ENCODE measurements at regions not wholly inside any gene's neighbourhood (a gene's known extent, or its start where the extent isn't known, plus 50 kb on each side); places are given as distances from the start of the nearest gene placed in this dataset.
A peak's percentile ranks its signal among the peaks of the same experiment; 100 is the strongest.
"Not testable (repeated sequence)": the region's sequence is repeated elsewhere in the genome, so short reads cannot be mapped to it uniquely, and the experiment has no call there.

DNA sequence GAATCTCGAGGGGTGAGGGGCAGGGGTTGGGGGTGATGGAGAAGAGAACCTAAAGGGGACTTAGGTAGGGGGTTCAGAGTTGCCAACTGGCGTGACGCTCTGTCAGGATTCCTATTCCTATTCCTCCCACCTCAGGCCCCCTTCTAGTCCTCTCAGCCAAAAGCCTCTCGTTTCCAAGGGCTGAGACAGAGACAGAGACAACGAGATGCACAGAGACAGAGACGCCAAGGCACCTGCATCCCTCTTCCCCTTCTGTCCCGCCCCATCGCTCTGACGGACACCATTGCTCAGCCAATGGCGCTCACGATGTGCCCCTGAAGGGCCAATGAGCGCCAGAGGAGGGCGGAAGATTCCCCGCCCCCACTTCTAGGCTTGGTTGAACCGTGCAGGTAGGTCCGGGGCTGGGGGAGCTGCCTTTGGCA is 129.5 kb upstream of the PLEKHM1 start:
- H3K36me3 ChIP-seq (ENCODE audit: control insufficient read depth, insufficient read depth, low read length); DNase-seq (ENCODE audit: low read depth, low spot score); intact Hi-C loops (cut with micrococcal nuclease; ENCODE audit: unreplicated experiment); CTCF ChIA-PET; H3K27ac ChIP-seq (ENCODE audit: low read length); H3K27me3 ChIP-seq (ENCODE audit: control insufficient read depth, insufficient read depth, low read length); BruUV-seq (replicated peaks); POLR2A ChIA-PET; H3K9me3 ChIP-seq (ENCODE audit: control insufficient read depth, insufficient read depth, low read depth, low read length); in situ Hi-C loops (cut with HindIII; ENCODE audit: low pct_unique_long_range_greater_than_20kb, low sequenced_read_pairs); H3K4me1 ChIP-seq (ENCODE audit: control insufficient read depth, insufficient read depth, low read length): not testable (repeated sequence)
- ATAC-seq, result peak; percentile 96
- peak overlapping the region in 1 of 2 experiments; percentile 37; a peak in 1 of 4 replicates for H3K4me3 ChIP-seq (ENCODE audit: low read depth in 2 of 2, low read length in 2 of 2)

DNA sequence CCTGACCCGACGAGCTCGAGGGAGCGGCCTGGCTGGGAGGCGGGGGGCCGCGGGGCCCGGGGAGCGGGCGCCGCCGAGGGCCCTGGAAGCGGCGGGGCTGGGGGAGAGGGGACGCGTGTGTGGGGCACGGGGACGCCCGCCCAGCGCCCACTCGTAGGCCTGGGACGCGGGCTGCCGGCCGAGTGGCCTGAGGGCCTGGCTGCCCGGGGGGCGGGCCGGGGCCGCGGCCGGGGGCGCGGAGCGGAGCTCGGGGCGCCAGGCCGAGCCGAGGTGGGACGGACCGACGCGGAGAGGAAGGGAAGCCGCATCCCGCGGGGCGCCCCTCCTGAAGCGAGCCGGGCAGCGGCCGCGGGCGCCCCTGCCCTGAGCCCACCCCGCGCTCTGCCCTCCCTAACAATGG is 129.9 kb upstream of the PLEKHM1 start:
- H3K9me3 ChIP-seq (ENCODE audit: control insufficient read depth, insufficient read depth, low read depth, low read length); DNase-seq (ENCODE audit: low read depth, low spot score); H3K27me3 ChIP-seq (ENCODE audit: control insufficient read depth, insufficient read depth, low read length); H3K27ac ChIP-seq (ENCODE audit: low read length); H3K4me1 ChIP-seq (ENCODE audit: control insufficient read depth, insufficient read depth, low read length); CTCF ChIA-PET; in situ Hi-C loops (cut with HindIII; ENCODE audit: low pct_unique_long_range_greater_than_20kb, low sequenced_read_pairs); intact Hi-C loops (cut with micrococcal nuclease; ENCODE audit: unreplicated experiment); BruUV-seq (replicated peaks); H3K36me3 ChIP-seq (ENCODE audit: control insufficient read depth, insufficient read depth, low read length); POLR2A ChIA-PET: not testable (repeated sequence)
- peak overlapping the region; percentile 37 to 46 for H3K4me3 ChIP-seq (ENCODE audit: low read depth in 2 of 2, low read length in 2 of 2)
- peak; percentile 93 for ATAC-seq

DNA sequence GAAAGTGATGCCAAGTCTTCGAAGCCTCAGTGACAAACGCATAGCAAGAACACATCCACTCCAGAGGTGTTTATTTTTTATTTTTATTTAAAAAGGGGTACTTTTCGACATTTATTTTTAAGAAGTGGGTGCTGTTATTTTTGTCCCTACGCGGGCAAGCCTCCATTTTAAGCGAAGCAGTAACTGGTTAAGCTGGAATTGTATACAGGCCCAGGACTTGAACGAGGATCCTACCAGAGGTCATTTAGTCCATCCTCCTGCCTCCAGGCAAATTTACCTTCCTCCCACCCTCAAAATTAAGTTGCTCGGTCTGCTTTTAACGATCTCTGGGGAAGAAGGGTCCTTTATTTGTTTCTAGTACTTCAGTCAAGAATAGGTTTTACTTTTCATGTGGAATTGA is 130.6 kb upstream of the PLEKHM1 start:
- H3K27me3 ChIP-seq (ENCODE audit: control insufficient read depth, insufficient read depth, low read length); H3K36me3 ChIP-seq (ENCODE audit: control insufficient read depth, insufficient read depth, low read length); H3K9me3 ChIP-seq (ENCODE audit: control insufficient read depth, insufficient read depth, low read depth, low read length); DNase-seq (ENCODE audit: low read depth, low spot score); H3K27ac ChIP-seq (ENCODE audit: low read length); H3K4me1 ChIP-seq (ENCODE audit: control insufficient read depth, insufficient read depth, low read length); POLR2A ChIA-PET; in situ Hi-C loops (cut with HindIII; ENCODE audit: low pct_unique_long_range_greater_than_20kb, low sequenced_read_pairs); BruUV-seq (replicated peaks); CTCF ChIA-PET; intact Hi-C loops (cut with micrococcal nuclease; ENCODE audit: unreplicated experiment): not testable (repeated sequence)
- peak overlapping the region; percentile 37 to 39 for H3K4me3 ChIP-seq (ENCODE audit: low read depth in 2 of 2, low read length in 2 of 2)
- peak; percentile 65 for ATAC-seq

DNA sequence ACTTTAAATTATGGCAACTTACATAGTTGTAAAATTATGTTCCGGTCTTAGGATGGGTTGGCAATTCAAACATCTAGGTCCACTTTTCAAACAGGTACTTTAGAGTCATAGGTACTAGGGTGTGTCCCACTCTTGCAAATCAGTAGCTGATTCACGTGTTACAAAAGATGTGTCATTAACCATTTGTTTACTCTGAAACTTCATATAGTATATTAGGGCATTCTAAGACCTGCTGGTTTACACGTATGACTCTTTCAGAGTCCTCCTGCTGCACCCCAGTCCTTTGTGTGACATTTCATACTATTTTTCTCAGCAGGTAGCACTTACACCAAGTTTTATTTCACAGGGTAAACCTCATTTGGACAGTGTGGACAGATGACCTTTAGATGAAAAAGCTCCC is 131.8 kb upstream of the PLEKHM1 start:
- POLR2A ChIA-PET; H3K27ac ChIP-seq (ENCODE audit: low read length); in situ Hi-C loops (cut with HindIII; ENCODE audit: low pct_unique_long_range_greater_than_20kb, low sequenced_read_pairs); intact Hi-C loops (cut with micrococcal nuclease; ENCODE audit: unreplicated experiment); CTCF ChIA-PET; BruUV-seq (replicated peaks); H3K4me3 ChIP-seq (ENCODE audit: low read depth in 2 of 2, low read length in 2 of 2); H3K36me3 ChIP-seq (ENCODE audit: control insufficient read depth, insufficient read depth, low read length); H3K27me3 ChIP-seq (ENCODE audit: control insufficient read depth, insufficient read depth, low read length); ATAC-seq; H3K4me1 ChIP-seq (ENCODE audit: control insufficient read depth, insufficient read depth, low read length); DNase-seq (ENCODE audit: low read depth, low spot score); H3K9me3 ChIP-seq (ENCODE audit: control insufficient read depth, insufficient read depth, low read depth, low read length): not testable (repeated sequence)

DNA sequence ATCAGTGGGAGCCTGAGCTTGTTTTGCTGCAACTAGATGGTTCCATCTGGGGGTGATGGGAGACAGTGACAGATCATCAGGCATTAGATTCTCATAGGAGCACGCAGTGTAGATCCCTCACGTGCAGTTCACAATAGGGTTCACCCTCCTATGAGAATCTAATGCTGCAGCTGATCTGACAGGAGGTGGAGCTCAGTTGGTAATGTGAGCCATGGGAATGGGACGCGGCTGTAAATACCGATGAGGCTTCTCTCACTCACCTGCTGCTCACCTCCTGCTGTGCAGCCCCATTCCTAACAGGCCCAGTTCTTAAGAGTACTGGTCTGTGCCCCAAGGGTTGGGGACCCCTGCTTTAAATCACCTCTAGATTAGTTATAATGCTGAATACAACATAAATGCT is 137.5 kb upstream of the PLEKHM1 start:
- CTCF ChIA-PET, result no interaction called here
- BruUV-seq (replicated peaks), result no TSS peak
- ATAC-seq (no peak), DNase-seq (ENCODE audit: low read depth, low spot score) (no peak)
- Histone ChIP-seq H3K27ac (ENCODE audit: low read length) (no peak overlapping the region), H3K4me1 (ENCODE audit: control insufficient read depth, insufficient read depth, low read length) (no peaks in the 10 kb centered on the region), H3K27me3 (ENCODE audit: control insufficient read depth, insufficient read depth, low read length) (no peaks in the 10 kb centered on the region), H3K9me3 (ENCODE audit: control insufficient read depth, insufficient read depth, low read depth, low read length) (no peaks in the 10 kb centered on the region), H3K36me3 (ENCODE audit: control insufficient read depth, insufficient read depth, low read length) (no peaks in the 10 kb centered on the region), H3K4me3 (ENCODE audit: low read depth in 2 of 2, low read length in 2 of 2) (no peak overlapping the region)
- intact Hi-C loops (cut with micrococcal nuclease; ENCODE audit: unreplicated experiment) (no loop called here), in situ Hi-C loops (cut with HindIII; ENCODE audit: low pct_unique_long_range_greater_than_20kb, low sequenced_read_pairs) (no loop called here)
- POLR2A ChIA-PET, result no interaction called here
- TF ChIP-seq, protein P1, sequence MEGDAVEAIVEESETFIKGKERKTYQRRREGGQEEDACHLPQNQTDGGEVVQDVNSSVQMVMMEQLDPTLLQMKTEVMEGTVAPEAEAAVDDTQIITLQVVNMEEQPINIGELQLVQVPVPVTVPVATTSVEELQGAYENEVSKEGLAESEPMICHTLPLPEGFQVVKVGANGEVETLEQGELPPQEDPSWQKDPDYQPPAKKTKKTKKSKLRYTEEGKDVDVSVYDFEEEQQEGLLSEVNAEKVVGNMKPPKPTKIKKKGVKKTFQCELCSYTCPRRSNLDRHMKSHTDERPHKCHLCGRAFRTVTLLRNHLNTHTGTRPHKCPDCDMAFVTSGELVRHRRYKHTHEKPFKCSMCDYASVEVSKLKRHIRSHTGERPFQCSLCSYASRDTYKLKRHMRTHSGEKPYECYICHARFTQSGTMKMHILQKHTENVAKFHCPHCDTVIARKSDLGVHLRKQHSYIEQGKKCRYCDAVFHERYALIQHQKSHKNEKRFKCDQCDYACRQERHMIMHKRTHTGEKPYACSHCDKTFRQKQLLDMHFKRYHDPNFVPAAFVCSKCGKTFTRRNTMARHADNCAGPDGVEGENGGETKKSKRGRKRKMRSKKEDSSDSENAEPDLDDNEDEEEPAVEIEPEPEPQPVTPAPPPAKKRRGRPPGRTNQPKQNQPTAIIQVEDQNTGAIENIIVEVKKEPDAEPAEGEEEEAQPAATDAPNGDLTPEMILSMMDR (IDR thresholded peaks at IDR 0.05), result no peak
- TF ChIP-seq POLR2AphosphoS5 (IDR thresholded peaks at IDR 0.05; ENCODE audit: low read depth, low read length), result no peak
- no peak for TF ChIP-seq TCF7L2 (IDR thresholded peaks at IDR 0.05; ENCODE audit: low read depth, low read length)
- TF ChIP-seq, protein P2, sequence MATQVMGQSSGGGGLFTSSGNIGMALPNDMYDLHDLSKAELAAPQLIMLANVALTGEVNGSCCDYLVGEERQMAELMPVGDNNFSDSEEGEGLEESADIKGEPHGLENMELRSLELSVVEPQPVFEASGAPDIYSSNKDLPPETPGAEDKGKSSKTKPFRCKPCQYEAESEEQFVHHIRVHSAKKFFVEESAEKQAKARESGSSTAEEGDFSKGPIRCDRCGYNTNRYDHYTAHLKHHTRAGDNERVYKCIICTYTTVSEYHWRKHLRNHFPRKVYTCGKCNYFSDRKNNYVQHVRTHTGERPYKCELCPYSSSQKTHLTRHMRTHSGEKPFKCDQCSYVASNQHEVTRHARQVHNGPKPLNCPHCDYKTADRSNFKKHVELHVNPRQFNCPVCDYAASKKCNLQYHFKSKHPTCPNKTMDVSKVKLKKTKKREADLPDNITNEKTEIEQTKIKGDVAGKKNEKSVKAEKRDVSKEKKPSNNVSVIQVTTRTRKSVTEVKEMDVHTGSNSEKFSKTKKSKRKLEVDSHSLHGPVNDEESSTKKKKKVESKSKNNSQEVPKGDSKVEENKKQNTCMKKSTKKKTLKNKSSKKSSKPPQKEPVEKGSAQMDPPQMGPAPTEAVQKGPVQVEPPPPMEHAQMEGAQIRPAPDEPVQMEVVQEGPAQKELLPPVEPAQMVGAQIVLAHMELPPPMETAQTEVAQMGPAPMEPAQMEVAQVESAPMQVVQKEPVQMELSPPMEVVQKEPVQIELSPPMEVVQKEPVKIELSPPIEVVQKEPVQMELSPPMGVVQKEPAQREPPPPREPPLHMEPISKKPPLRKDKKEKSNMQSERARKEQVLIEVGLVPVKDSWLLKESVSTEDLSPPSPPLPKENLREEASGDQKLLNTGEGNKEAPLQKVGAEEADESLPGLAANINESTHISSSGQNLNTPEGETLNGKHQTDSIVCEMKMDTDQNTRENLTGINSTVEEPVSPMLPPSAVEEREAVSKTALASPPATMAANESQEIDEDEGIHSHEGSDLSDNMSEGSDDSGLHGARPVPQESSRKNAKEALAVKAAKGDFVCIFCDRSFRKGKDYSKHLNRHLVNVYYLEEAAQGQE (IDR thresholded peaks at IDR 0.05; ENCODE audit: insufficient read depth in 1 of 2, low read depth in 2 of 2, low read length in 1 of 2), result no peak
- no peak for TF ChIP-seq SIN3A (IDR thresholded peaks at IDR 0.05; ENCODE audit: borderline replicate concordance, insufficient read depth, low read depth, low read length)

Data from Panc1 (cell line).